HG02943 (cell line): ENCODE measurements at regions not wholly inside any gene's neighbourhood (a gene's known extent, or its start where the extent isn't known, plus 50 kb on each side); places are given as distances from the start of the nearest gene placed in this dataset.
"Not testable (repeated sequence)": the region's sequence is repeated elsewhere in the genome, so short reads cannot be mapped to it uniquely, and the experiment has no call there.

Experiments used
- ATAC-seq: cut with Tn5 transposase; IDR thresholded peaks from one replicate; pipeline ENCODE4 v1.9.1; 2021; ENCODE audit warnings: mild to moderate bottlenecking, low read depth, moderate library complexity; ENCODE audit not compliant: unreplicated experiment

- no peak for ATAC-seq
Observed at GRCh38 chr1:10908266-10908665, 104.2 kb upstream of the TARDBP start.

- no peak for ATAC-seq
Observed at GRCh38 chr1:10909697-10910680, 102.5 kb upstream of the TARDBP start.

GRCh38 chr1:10910681-10911489 lies 101.6 kb upstream of the TARDBP start:
- ATAC-seq: no peak

GRCh38 chr1:10911490-10912166 lies 100.8 kb upstream of the TARDBP start:
- ATAC-seq: no peak

GRCh38 chr1:10912441-10912840 lies 100.0 kb upstream of the TARDBP start:
- ATAC-seq: no peak

GRCh38 chr1:10914056-10914455 lies 98.4 kb upstream of the TARDBP start:
- ATAC-seq: no peak

GRCh38 chr1:10915594-10915993 lies 96.9 kb upstream of the TARDBP start:
- ATAC-seq: no peak

- ATAC-seq: no peak
Observed at GRCh38 chr1:10916311-10916710, 96.1 kb upstream of the TARDBP start.

- ATAC-seq: no peak
Observed at GRCh38 chr1:10916991-10917390, 95.5 kb upstream of the TARDBP start.

- no peak for ATAC-seq
Observed at GRCh38 chr1:10917513-10918454, 94.7 kb upstream of the TARDBP start.

GRCh38 chr1:10918531-10918930 lies 93.9 kb upstream of the TARDBP start:
- no peak for ATAC-seq

- ATAC-seq: no peak
Observed at GRCh38 chr1:10920063-10920626, 92.3 kb upstream of the TARDBP start.

GRCh38 chr1:10922315-10923060 lies 90.0 kb upstream of the TARDBP start:
- not testable (repeated sequence) for ATAC-seq

- ATAC-seq: no peak
Observed at GRCh38 chr1:10924030-10924429, 88.4 kb upstream of the TARDBP start.

GRCh38 chr1:10928654-10929053 lies 83.8 kb upstream of the TARDBP start:
- no peak for ATAC-seq

- no peak for ATAC-seq
Observed at GRCh38 chr1:10932088-10932487, 80.4 kb upstream of the TARDBP start.

GRCh38 chr1:10934150-10934818 lies 78.2 kb upstream of the TARDBP start:
- no peak for ATAC-seq

- ATAC-seq: no peak
Observed at GRCh38 chr1:10935246-10935645, 77.2 kb upstream of the TARDBP start.
